ENCODE measurements at regions not wholly inside any gene's neighbourhood (a gene's known extent, or its start where the extent isn't known, plus 50 kb on each side); places are given as distances from the start of the nearest gene placed in this dataset.

DNA sequence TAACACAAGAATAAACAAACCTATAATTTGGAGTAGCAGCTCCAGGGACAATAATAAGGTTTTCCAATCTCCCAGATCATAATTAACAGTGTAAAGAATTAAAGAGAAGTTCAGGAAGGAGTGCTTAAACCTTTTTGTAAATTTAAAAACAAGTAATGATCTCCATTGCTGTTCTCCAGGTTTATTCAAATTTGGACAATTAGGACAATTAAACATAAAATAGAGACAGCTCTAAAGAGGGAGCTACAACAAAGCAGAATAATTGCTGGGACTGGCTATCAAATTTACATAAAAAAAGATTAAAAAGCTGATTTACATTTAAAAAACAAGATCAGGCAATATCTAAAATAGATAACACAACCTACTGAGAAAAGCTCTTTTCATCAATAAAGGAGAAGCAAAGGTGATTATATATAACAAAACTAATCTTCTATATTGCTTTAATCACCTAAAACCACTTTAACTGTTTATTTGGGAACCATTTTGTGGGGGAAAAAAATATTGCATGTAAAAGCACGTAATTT, 80.1 kb upstream of the CREB1 start:
- no peak for DNase-seq (ENCODE audit: low spot score)

GRCh38 chr2:207450186-207450585, 79.6 kb upstream of the CREB1 start:
- no peak for DNase-seq (ENCODE audit: low spot score)

GRCh38 chr2:207458582-207458981, 71.2 kb upstream of the CREB1 start:
- DNase-seq (ENCODE audit: low spot score) = no peak

- DNase-seq (ENCODE audit: low spot score) = no peak
Observed at GRCh38 chr2:207459990-207460757, 69.6 kb upstream of the CREB1 start.

DNA sequence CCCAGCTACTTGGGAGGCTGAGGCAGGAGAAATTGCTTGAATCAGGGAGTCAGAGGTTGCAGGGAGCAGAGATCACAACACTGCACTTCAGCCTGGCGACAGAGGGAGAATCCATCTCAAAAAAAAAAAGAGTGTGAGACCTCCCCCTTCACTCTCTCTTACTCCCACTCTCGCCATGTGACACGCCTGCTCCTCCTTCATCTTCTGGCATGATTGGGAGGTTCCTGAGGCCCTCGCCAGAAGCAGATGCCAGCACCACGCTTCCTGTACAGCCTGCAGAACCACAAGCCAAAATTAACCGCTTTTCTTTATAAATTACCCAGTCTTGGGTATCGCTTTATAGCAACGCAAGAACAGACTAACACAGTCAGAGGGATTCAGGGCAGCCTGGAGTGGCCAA, 66.3 kb upstream of the CREB1 start:
- DNase-seq (ENCODE audit: low spot score) = no peak

GRCh38 chr2:207464007-207464406, 65.8 kb upstream of the CREB1 start:
- DNase-seq (ENCODE audit: low spot score) = no peak

- DNase-seq (ENCODE audit: low spot score) = no peak
Observed at GRCh38 chr2:207465894-207466293, 63.9 kb upstream of the CREB1 start.

DNA sequence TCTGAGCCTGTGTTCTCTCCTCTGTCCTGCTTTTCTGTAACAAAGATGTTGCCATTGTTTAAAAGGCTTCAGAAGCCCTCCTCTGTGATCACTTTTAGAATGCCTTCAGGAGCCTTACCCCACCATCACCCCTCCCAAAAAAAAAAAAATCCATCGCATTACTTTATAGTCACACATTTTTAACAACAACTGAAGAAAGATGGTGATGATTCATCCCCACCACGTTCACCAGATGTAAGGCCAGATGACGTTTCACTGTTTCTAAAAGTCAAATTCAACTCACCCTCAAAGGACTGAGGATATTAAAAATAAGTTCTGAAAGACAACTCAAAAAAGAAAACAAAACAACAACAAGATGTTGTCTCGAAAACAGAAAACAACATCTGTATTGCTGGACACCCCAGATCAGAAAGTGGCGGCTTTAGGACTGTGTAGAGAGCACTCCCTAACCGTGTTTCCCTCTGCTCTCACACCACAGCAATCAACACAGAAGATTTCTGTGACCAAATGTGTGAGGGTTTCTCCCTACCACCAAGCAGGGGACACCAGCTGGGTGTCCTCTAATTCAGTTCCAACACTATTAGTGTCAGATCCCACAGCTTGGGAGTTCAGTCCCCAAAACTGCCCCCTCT, 61.9 kb upstream of the CREB1 start:
- no peak for DNase-seq (ENCODE audit: low spot score)

GRCh38 chr2:207468488-207468887, 61.3 kb upstream of the CREB1 start:
- DNase-seq (ENCODE audit: low spot score) = no peak

GRCh38 chr2:207469451-207469850, 60.3 kb upstream of the CREB1 start:
- DNase-seq (ENCODE audit: low spot score) = no peak

GRCh38 chr2:207469943-207470729, 59.6 kb upstream of the CREB1 start:
- no peak for DNase-seq (ENCODE audit: low spot score)

GRCh38 chr2:207471261-207471660, 58.5 kb upstream of the CREB1 start:
- no peak for DNase-seq (ENCODE audit: low spot score)

GRCh38 chr2:207472343-207473048, 57.3 kb upstream of the CREB1 start:
- no peak for DNase-seq (ENCODE audit: low spot score)

GRCh38 chr2:207473049-207473930, 56.5 kb upstream of the CREB1 start:
- DNase-seq (ENCODE audit: low spot score) = peak; percentile 46

GRCh38 chr2:207473931-207474235, 55.9 kb upstream of the CREB1 start:
- DNase-seq (ENCODE audit: low spot score) = no peak

GRCh38 chr2:207474863-207475485, 54.8 kb upstream of the CREB1 start:
- peak; percentile 47 for DNase-seq (ENCODE audit: low spot score)

DNA sequence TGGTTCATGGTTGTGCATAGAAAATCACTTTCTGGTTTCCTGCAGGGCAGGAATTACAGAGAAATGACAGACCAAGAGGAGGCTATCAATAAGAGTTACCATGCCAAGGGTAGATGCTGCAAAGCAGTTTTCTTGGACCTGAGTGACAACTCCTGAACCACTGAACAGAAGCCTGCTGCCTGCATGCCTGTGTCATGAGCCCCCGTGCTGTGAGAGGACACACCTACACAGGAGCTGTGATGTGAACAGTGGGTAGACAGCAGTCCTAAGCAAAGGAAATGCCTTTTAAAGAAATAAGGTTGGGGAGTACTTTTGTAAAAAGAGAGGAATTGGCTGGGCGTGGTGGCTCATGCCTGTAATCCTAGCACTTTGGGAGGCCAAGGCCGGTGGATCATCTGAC, 54.2 kb upstream of the CREB1 start:
- DNase-seq (ENCODE audit: low spot score) = no peak

- DNase-seq (ENCODE audit: low spot score) = no peak
Observed at GRCh38 chr2:207477896-207478295, 51.9 kb upstream of the CREB1 start.

GRCh38 chr2:207478572-207478971, 51.2 kb upstream of the CREB1 start:
- no peak for DNase-seq (ENCODE audit: low spot score)

DNA sequence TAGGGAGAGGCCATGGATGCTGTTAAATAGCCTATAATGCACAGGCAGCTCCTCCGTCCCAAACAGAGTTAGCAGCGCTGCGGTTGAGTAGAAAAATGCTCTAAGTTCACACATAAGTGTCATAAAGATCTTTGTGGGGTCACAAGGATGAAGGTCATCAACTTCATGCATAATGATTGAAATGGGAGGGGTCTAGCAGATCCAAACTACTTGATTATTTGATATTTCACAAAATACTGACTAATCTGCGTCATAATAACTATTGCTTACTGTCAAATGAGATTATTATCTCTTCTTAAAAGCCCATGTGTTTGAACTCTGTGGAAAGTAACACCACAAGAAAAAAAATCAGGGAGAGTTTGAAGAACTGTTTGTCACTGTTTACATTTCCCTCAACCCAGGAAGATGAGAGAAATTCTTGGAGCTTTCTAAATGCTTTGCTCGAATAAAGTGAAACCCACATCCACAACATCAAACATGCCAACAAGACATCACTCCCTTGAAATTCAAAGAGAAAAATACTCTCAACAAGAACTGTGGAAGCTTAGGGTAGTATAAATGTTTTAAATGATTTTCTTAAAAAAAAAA, 50.5 kb upstream of the CREB1 start:
- DNase-seq (ENCODE audit: low spot score) = no peak

All from D341Med (cell line).